GM23248 (cell line): ENCODE measurements at regions not wholly inside any gene's neighbourhood (a gene's known extent, or its start where the extent isn't known, plus 50 kb on each side); places are given as distances from the start of the nearest gene placed in this dataset.

ENCODE experiments used
- EZH2 ChIP-seq: fragments of 200-600 bp; sonication (generic); IDR thresholded peaks from 2 replicates; pipeline ENCODE4 v1.6.1; 2018; ENCODE audit warnings: antibody characterized with exemption, mild to moderate bottlenecking; ENCODE audit not compliant: insufficient read depth, poor library complexity, severe bottlenecking
- EZH2phosphoT487 ChIP-seq: fragments of 200-600 bp; sonication (generic); IDR thresholded peaks from 2 replicates; pipeline ENCODE4 v1.6.1; 2018; ENCODE audit warnings: antibody characterized with exemption, moderate library complexity, mild to moderate bottlenecking, low read depth; ENCODE audit not compliant: insufficient read depth

- TF ChIP-seq EZH2phosphoT487, result no peak
- no peak for TF ChIP-seq EZH2
Measured at GRCh38 chr9:85185486-85186217, 516.1 kb downstream of the NTRK2 start.
